GM10248 (cell line): ENCODE measurements at regions not wholly inside any gene's neighbourhood (a gene's known extent, or its start where the extent isn't known, plus 50 kb on each side); places are given as distances from the start of the nearest gene placed in this dataset.

Source experiments
- CTCF ChIA-PET: fragments of 300-600 bp; sonication (Branson Sonifier 250); formaldehyde crosslinking; extraction: SDS; loops from one replicate; lab custom pipeline; 2021; ENCODE audit warnings: antibody characterized with exemption; lab: Yijun Ruan, JAX
- POLR2A ChIA-PET: fragments of 350-650 bp; sonication (Branson Sonifier 250); formaldehyde crosslinking; extraction: SDS; loops from one replicate; lab custom pipeline; 2020; ENCODE audit warnings: antibody characterized with exemption; lab: Yijun Ruan, JAX
- DNase-seq: peaks from one replicate; pipeline ENCODE4 v3.0.0; 2012; ENCODE audit errors: extremely low spot score
- CTCF ChIP-seq: IDR thresholded peaks from 2 replicates; pipeline ENCODE4 v1.5.1; 2012; ENCODE audit warnings: mild to moderate bottlenecking, low read depth; ENCODE audit errors: extremely low read depth, missing control alignments, control extremely low read depth

- CTCF ChIA-PET: no interaction called here
- no peak for TF ChIP-seq CTCF
- no peak for DNase-seq
- POLR2A ChIA-PET: no interaction called here
These were observed 274.5 kb upstream of the MGMT start for GRCh38 chr10:129192344-129193128.

- CTCF ChIA-PET: no interaction called here
- POLR2A ChIA-PET: no interaction called here
- TF ChIP-seq CTCF: no peak
- DNase-seq: no peak
These were observed 273.9 kb upstream of the MGMT start for GRCh38 chr10:129193148-129193547.

GRCh38 chr10:129194181-129194870, 272.7 kb upstream of the MGMT start:
- no peak for TF ChIP-seq CTCF
- POLR2A ChIA-PET: no interaction called here
- CTCF ChIA-PET: no interaction called here
- no peak for DNase-seq

- DNase-seq: no peak
- POLR2A ChIA-PET: no interaction called here
- CTCF ChIA-PET: no interaction called here
- TF ChIP-seq CTCF: no peak
These were observed 267.2 kb upstream of the MGMT start for GRCh38 chr10:129199826-129200225.

- TF ChIP-seq CTCF: no peak
- POLR2A ChIA-PET: no interaction called here
- CTCF ChIA-PET: no interaction called here
- no peak for DNase-seq
These were observed 263.2 kb upstream of the MGMT start for GRCh38 chr10:129203819-129204218.

- CTCF ChIA-PET: interaction anchor here (1.8 kb wide), 1 partner anchor 21 kb away, joined by 4 read pairs; no protein-coding TSS in a partner anchor
- no peak for TF ChIP-seq CTCF
- DNase-seq: no peak
- POLR2A ChIA-PET: no interaction called here
These were observed 259.7 kb upstream of the MGMT start for GRCh38 chr10:129207297-129207696.
